GM23338 (cell line): ENCODE measurements at regions not wholly inside any gene's neighbourhood (a gene's known extent, or its start where the extent isn't known, plus 50 kb on each side); places are given as distances from the start of the nearest gene placed in this dataset.

Experiments
- ATAC-seq: fragments of 200-7000 bp; cut with Tn5 transposase; 3 replicates; pipeline ENCODE4 v1.9.1; 2020
- DNase-seq: peaks from one replicate; pipeline ENCODE4 v3.0.0-alpha.2; 2015; ENCODE audit warnings: low spot score
- H2AFZ ChIP-seq: fragments of 200-600 bp; sonication (generic); 2 replicates; pipeline ENCODE4 v1.8.0; 2016; ENCODE audit warnings: antibody characterized with exemption, mild to moderate bottlenecking, moderate library complexity
- H3F3A ChIP-seq: fragments of 200-600 bp; sonication (generic); replicated peaks from 2 replicates; pipeline ENCODE4 v1.8.0; 2017; ENCODE audit warnings: antibody characterized with exemption, mixed run types, low read depth
- H3K27ac ChIP-seq: fragments of 200-600 bp; sonication (generic); 2 replicates; pipeline ENCODE4 v1.6.1; 2016; ENCODE audit warnings: low read depth
- H3K27me3 ChIP-seq: fragments of 200-600 bp; sonication (generic); 2 replicates; pipeline ENCODE4 v1.8.0; 2016; ENCODE audit warnings: mild to moderate bottlenecking, mixed run types, moderate library complexity; ENCODE audit not compliant: insufficient read depth
- H3K36me3 ChIP-seq: fragments of 200-600 bp; sonication (generic); 2 replicates; pipeline ENCODE4 v1.8.0; 2016; ENCODE audit warnings: mild to moderate bottlenecking; ENCODE audit not compliant: insufficient read depth
- H3K4me1 ChIP-seq: fragments of 200-600 bp; sonication (generic); 2 replicates; pipeline ENCODE4 v1.8.0; 2016; ENCODE audit warnings: mild to moderate bottlenecking, moderate library complexity; ENCODE audit not compliant: insufficient read depth
- H3K4me2 ChIP-seq: fragments of 200-600 bp; sonication (generic); 2 replicates; pipeline ENCODE4 v1.7.1; 2017; ENCODE audit warnings: mixed run types
- H3K4me3 ChIP-seq: fragments of 200-600 bp; sonication (generic); 2 replicates; pipeline ENCODE4 v1.6.1; 2016; ENCODE audit warnings: mixed run types
- H3K79me2 ChIP-seq: fragments of 200-600 bp; sonication (generic); replicated peaks from 2 replicates; pipeline ENCODE4 v1.8.0; 2017; ENCODE audit warnings: mild to moderate bottlenecking; ENCODE audit not compliant: insufficient read depth
- H3K9me2 ChIP-seq: fragments of 200-600 bp; sonication (generic); 2 replicates; pipeline ENCODE4 v1.8.0; 2017; ENCODE audit not compliant: insufficient read depth
- H4K20me1 ChIP-seq: fragments of 200-600 bp; sonication (generic); replicated peaks from 2 replicates; pipeline ENCODE4 v1.8.0; 2017; ENCODE audit warnings: mild to moderate bottlenecking; ENCODE audit not compliant: insufficient read depth
- H3K27ac Mint-ChIP-seq: 2 replicates; pipeline ENCODE4 v1.8.0; 2020; ENCODE audit warnings: inconsistent platforms, mild to moderate bottlenecking, moderate library complexity, mixed read lengths
- H3K27me3 Mint-ChIP-seq: 3 replicates; pipeline ENCODE4 v1.8.0; 2022; ENCODE audit warnings: low read depth, mild to moderate bottlenecking, moderate library complexity, mixed read lengths, inconsistent platforms; ENCODE audit not compliant: insufficient read depth, poor library complexity
- H3K36me3 Mint-ChIP-seq: 3 replicates; pipeline ENCODE4 v1.8.0; 2021; ENCODE audit warnings: low read depth, mild to moderate bottlenecking, inconsistent platforms, moderate library complexity, mixed read lengths
- H3K4me1 Mint-ChIP-seq: 3 replicates; pipeline ENCODE4 v1.8.0; 2020; ENCODE audit warnings: mild to moderate bottlenecking, inconsistent platforms, mixed read lengths
- H3K4me3 Mint-ChIP-seq: 3 replicates; pipeline ENCODE4 v1.8.0; 2021; ENCODE audit warnings: moderate library complexity, mild to moderate bottlenecking, inconsistent platforms, mixed read lengths
- H3K9me3 Mint-ChIP-seq: 3 replicates; pipeline ENCODE4 v1.8.0; 2020; ENCODE audit warnings: moderate library complexity, mild to moderate bottlenecking, inconsistent platforms, mixed read lengths
- CREB1 ChIP-seq: fragments of 250-450 bp; sonication (Bioruptor Pico); IDR thresholded peaks from 2 replicates; pipeline ENCODE4 v1.5.0; 2020; ENCODE audit warnings: low read depth, mild to moderate bottlenecking, moderate library complexity
- CTCF ChIP-seq, 2 experiments: fragments of 200-600 bp in 1 of 2; sonication (generic) in 1 of 2; conservative IDR thresholded peaks; 2 replicates each; pipeline versions ENCODE4 v1.5.1 to v1.6.1; 2016 to 2017; ENCODE audit warnings: antibody characterized with exemption in 2 of 2, low read depth in 2 of 2, mild to moderate bottlenecking in 2 of 2, moderate library complexity in 1 of 2
- ETS1 ChIP-seq: IDR thresholded peaks from 2 replicates; pipeline ENCODE4 v1.6.1; 2016; ENCODE audit warnings: antibody characterized with exemption
- EZH2 ChIP-seq: fragments of 200-600 bp; sonication (generic); IDR thresholded peaks from one replicate; pipeline ENCODE4 v1.8.0; 2017; ENCODE audit warnings: antibody characterized with exemption, mild to moderate bottlenecking, low read depth; ENCODE audit not compliant: unreplicated experiment
- EZH2phosphoT487 ChIP-seq: fragments of 200-600 bp; sonication (generic); IDR thresholded peaks from one replicate; pipeline ENCODE4 v1.8.1; 2018; ENCODE audit warnings: antibody characterized with exemption; ENCODE audit not compliant: unreplicated experiment
- JUNB ChIP-seq: IDR thresholded peaks from one replicate; pipeline ENCODE4 v1.6.1; 2016; ENCODE audit warnings: antibody characterized with exemption; ENCODE audit not compliant: unreplicated experiment
- NANOG ChIP-seq: IDR thresholded peaks from 2 replicates; pipeline ENCODE4 v1.6.1; 2016; ENCODE audit warnings: antibody characterized with exemption, borderline replicate concordance
- POLR2AphosphoS5 ChIP-seq: IDR thresholded peaks from 2 replicates; pipeline ENCODE4 v1.6.1; 2016; ENCODE audit warnings: antibody characterized with exemption, low read depth
- REST ChIP-seq: IDR thresholded peaks from one replicate; pipeline ENCODE4 v1.6.1; 2018; ENCODE audit warnings: antibody characterized with exemption; ENCODE audit not compliant: unreplicated experiment
- STAT1 ChIP-seq: IDR thresholded peaks from one replicate; pipeline ENCODE4 v1.6.1; 2016; ENCODE audit warnings: antibody characterized with exemption; ENCODE audit not compliant: unreplicated experiment
- ZNF114 ChIP-seq: fragments of 250-450 bp; sonication (Bioruptor Pico); IDR thresholded peaks from 2 replicates; pipeline ENCODE4 v1.5.0; 2020; ENCODE audit warnings: mild to moderate bottlenecking, moderate library complexity
- ZNF331 ChIP-seq: fragments of 250-450 bp; sonication (Bioruptor Pico); IDR thresholded peaks from 2 replicates; pipeline ENCODE4 v1.5.0; 2020; ENCODE audit warnings: low read depth, mild to moderate bottlenecking, moderate library complexity
- ZNF462 ChIP-seq: fragments of 250-450 bp; sonication (Bioruptor Pico); IDR thresholded peaks from 2 replicates; pipeline ENCODE4 v1.5.0; 2020; ENCODE audit warnings: mild to moderate bottlenecking, moderate library complexity

GRCh38 chr15:36066757-36067156, 512.7 kb upstream of the CDIN1 start:
- H3K4me3 Mint-ChIP-seq, result no peak overlapping the region

More at GRCh38 chr15:36066757-36067156, 512.7 kb upstream of the CDIN1 start:
- Histone ChIP-seq H3K36me3 (no peaks in the 10 kb centered on the region), H3K27ac (no peak overlapping the region), H3K79me2 (no peaks in the 10 kb centered on the region), H3K9me2 (no peaks in the 10 kb centered on the region), H3F3A (no peaks in the 10 kb centered on the region), H4K20me1 (no peaks in the 10 kb centered on the region), H3K4me3 (no peak overlapping the region), H3K4me2 (no peak overlapping the region), H3K27me3 (no peaks in the 10 kb centered on the region), H3K4me1 (no peaks in the 10 kb centered on the region), H2AFZ (no peak overlapping the region)
- H3K36me3 Mint-ChIP-seq, result peaks cover 9% of the 10 kb centered on the region; the same call in 2 of the 3 replicates
- TF ChIP-seq ZNF114 (no peak), EZH2phosphoT487 (no peak), ZNF462 (CRISPR knock-in tag) (no peak), JUNB (no peak), ZNF331 (CRISPR knock-in tag) (no peak), REST (no peak), CREB1 (no peak), NANOG (no peak), STAT1 (no peak), ETS1 (no peak), POLR2AphosphoS5 (no peak), EZH2 (no peak), CTCF (conservative IDR thresholded peaks at IDR 0.05; ENCODE audit: low read depth in 2 of 2) (no peak)
- ATAC-seq, result no peak
- DNase-seq, result no peak
- H3K9me3 Mint-ChIP-seq, result peaks cover 15% of the 10 kb centered on the region
- peaks cover 9% of the 10 kb centered on the region for H3K4me1 Mint-ChIP-seq
- no peak overlapping the region for H3K27ac Mint-ChIP-seq
- no peaks in the 10 kb centered on the region for H3K27me3 Mint-ChIP-seq
